ENCODE measurements at regions not wholly inside any gene's neighbourhood (a gene's known extent, or its start where the extent isn't known, plus 50 kb on each side); places are given as distances from the start of the nearest gene placed in this dataset.

DNA sequence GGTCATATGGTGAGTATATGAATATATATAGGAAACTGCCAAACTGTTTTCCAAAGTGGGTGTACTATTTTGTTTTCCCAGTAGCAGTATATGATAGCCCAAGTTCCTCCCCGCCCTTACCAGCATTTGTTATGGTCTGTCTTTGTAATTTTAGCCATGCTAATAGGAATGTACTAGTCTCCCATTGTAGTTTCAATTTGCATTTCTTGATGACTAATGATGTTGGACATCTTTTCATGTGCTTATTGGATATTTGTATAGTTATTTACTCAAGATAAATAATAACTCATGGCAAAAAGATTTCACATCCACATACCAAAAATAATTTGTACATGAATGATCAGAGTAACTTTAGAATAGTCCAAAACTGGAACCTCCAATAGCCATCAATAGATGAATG lies 75.3 kb upstream of the SERP2 start:
- TF ChIP-seq, protein P1, sequence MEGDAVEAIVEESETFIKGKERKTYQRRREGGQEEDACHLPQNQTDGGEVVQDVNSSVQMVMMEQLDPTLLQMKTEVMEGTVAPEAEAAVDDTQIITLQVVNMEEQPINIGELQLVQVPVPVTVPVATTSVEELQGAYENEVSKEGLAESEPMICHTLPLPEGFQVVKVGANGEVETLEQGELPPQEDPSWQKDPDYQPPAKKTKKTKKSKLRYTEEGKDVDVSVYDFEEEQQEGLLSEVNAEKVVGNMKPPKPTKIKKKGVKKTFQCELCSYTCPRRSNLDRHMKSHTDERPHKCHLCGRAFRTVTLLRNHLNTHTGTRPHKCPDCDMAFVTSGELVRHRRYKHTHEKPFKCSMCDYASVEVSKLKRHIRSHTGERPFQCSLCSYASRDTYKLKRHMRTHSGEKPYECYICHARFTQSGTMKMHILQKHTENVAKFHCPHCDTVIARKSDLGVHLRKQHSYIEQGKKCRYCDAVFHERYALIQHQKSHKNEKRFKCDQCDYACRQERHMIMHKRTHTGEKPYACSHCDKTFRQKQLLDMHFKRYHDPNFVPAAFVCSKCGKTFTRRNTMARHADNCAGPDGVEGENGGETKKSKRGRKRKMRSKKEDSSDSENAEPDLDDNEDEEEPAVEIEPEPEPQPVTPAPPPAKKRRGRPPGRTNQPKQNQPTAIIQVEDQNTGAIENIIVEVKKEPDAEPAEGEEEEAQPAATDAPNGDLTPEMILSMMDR (IDR thresholded peaks at IDR 0.05; ENCODE audit: low read depth, low read length): no peak
- in situ Hi-C loops (cut with HindIII; ENCODE audit: low sequenced_read_pairs): no loop called here
- no peak for DNase-seq (ENCODE audit: low read depth, low spot score)
- no peak overlapping the region for H3K4me3 ChIP-seq (ENCODE audit: low read depth, low read length)

DNA sequence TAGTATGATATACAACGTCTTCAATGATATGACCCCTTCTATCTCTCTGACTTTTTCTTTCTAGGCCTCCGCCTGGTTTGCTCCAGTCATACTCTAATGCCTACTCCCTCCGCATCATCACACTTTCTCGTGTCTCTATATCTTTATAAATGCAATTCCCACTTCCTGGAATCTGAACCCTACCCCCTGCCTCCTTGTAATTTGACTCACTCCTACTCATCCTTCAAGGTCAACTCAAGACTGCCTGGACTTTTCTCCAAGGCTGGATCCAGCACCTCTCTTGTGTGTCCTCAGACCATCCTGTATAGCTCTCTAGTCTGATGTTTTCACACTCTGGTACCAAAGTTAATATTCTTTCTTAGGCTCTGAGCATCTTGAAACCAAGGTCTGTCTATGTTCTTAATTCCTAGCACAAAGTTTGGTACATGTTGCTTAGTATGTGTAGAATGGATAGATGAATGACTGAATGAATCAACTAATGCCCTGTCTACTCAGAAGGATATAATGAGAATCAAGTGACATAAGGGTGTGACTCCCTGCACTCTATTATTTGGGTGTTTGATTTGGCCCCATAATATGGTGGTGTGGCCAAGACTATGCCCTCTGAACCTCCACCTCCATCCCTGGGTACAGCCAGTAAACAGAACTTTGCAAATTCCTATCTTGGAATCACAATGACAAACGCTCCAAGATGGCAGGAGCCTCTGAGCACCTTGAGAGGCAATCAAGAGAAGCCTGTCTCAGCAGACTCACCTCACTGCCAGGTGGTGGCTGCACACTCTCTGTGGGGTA lies 74.3 kb upstream of the SERP2 start:
- in situ Hi-C loops (cut with HindIII; ENCODE audit: low sequenced_read_pairs): no loop called here
- no peak overlapping the region for H3K4me3 ChIP-seq (ENCODE audit: low read depth, low read length)
- no peak for DNase-seq (ENCODE audit: low read depth, low spot score)
- TF ChIP-seq, protein P1 (IDR thresholded peaks at IDR 0.05; ENCODE audit: low read depth, low read length): no peak

DNA sequence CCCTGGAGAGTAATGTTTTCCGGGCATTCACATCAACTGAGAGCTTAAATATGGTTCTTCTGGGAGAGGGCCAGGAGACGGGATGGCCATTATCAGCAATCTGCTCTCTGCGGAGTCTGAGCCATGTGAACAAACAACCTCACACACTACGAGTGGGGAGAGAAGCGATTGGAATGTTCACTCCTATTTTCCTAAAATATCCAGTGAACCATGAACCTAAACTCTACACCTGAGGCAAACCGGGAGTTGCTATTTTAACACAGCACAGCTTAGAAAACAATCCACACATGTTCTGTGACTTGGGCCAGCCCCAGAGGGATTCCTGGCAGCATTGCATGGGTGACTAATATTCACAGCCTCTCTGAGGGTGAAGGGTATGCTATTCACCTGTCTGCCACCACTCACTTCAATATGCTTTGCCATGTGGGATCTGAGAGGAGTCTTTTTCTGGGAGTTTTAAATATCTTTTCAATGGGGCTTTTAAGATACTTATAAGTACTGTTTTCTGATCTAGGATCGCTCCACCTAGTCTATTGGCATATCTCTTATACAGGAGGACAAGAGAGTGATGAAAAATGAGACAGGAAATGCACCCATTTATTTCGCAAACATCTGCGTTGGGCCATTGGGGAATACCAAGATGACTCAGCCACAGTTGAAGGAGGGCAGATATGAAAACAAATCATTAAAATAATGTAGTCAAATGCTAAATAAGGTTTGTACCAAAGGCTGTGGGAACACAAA lies 72.6 kb upstream of the SERP2 start:
- DNase-seq (ENCODE audit: low read depth, low spot score): peak; percentile 89
- H3K4me3 ChIP-seq (ENCODE audit: low read depth, low read length): no peak overlapping the region
- TF ChIP-seq, protein P1 (IDR thresholded peaks at IDR 0.05; ENCODE audit: low read depth, low read length): no peak
- in situ Hi-C loops (cut with HindIII; ENCODE audit: low sequenced_read_pairs): loop anchor here (25.0 kb wide), 1 partner anchor 136 kb away; no protein-coding TSS in a partner anchor

DNA sequence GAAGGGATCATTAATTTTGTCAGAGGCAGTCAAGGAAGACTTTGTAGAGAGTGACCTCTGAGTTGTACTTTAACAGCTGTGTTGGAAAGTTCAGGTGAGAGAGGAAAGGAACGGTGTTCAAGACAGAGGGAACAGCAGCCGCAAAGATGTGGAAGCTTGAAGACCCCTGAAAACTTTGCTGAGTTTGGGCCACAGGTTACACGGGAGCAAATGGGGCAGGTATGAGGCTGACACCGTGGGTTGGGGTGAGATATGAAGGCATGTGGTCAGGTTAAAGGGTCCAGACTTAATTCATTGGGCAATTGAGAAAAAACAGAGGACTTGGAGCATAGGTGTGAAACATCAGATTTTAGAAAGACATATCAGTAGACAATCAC lies 72.0 kb upstream of the SERP2 start:
- TF ChIP-seq, protein P1 (IDR thresholded peaks at IDR 0.05; ENCODE audit: low read depth, low read length): no peak
- in situ Hi-C loops (cut with HindIII; ENCODE audit: low sequenced_read_pairs): loop anchor here (25.0 kb wide), 1 partner anchor 136 kb away; no protein-coding TSS in a partner anchor
- no peak overlapping the region for H3K4me3 ChIP-seq (ENCODE audit: low read depth, low read length)
- no peak for DNase-seq (ENCODE audit: low read depth, low spot score)

DNA sequence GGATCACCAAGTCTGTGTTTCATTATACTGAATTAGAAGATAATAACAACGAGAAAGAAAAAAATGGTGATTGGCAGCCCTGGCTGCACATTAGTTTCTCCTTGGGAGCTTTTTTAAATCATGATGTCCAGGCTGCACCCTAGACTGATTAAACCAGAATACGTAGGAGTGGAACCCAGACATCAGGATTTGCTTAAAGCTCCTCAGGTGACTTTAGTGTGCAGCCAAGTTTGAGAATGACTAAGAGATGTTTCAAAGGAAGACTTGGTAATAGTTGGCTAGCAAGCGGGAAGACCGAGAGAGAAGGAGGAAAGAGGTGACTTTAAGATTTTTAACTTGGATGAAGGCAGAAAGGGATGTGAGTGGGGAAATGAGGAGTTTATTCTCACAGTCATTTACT lies 71.4 kb upstream of the SERP2 start:
- TF ChIP-seq, protein P1 (IDR thresholded peaks at IDR 0.05; ENCODE audit: low read depth, low read length): no peak
- no peak overlapping the region for H3K4me3 ChIP-seq (ENCODE audit: low read depth, low read length)
- no peak for DNase-seq (ENCODE audit: low read depth, low spot score)
- in situ Hi-C loops (cut with HindIII; ENCODE audit: low sequenced_read_pairs): loop anchor here (25.0 kb wide), 1 partner anchor 135 kb away; no protein-coding TSS in a partner anchor

DNA sequence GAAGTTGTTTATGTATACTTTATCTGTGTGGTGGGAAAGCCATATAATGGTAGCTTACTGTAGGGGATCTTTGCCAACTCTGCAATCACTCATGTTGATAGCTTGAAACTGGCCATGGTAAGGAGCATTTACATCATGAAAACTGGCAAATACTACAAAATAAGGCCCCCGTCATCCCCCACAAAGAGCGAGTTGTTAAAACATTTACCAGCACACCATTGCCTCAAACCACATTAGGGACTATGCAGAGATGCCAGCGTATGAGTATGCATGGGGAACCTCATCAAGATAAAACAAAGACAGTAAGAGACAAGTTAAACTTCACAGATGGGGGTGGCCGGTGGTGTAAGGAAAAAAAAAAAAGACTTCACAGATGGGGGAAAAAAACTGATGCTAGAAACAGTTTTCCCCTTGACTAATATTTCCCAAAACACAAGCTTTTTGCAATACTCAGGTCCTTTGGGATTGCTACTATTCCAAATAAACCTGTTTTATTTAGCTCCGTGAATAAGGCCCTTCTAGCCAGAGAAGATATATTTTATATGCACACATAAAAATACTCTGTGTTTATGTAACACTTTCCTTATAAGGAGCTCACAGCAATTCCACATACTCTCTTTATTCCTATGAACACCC lies 70.6 kb upstream of the SERP2 start:
- no peak for DNase-seq (ENCODE audit: low read depth, low spot score)
- TF ChIP-seq, protein P1 (IDR thresholded peaks at IDR 0.05; ENCODE audit: low read depth, low read length): no peak
- H3K4me3 ChIP-seq (ENCODE audit: low read depth, low read length): no peak overlapping the region
- in situ Hi-C loops (cut with HindIII; ENCODE audit: low sequenced_read_pairs): loop anchor here (25.0 kb wide), 1 partner anchor 134 kb away; no protein-coding TSS in a partner anchor

Measured in astrocyte of the spinal cord (primary cell).